MM.1S (cell line): ENCODE measurements at regions not wholly inside any gene's neighbourhood (a gene's known extent, or its start where the extent isn't known, plus 50 kb on each side); places are given as distances from the start of the nearest gene placed in this dataset.

Experiments
- DNase-seq: peaks from one replicate; pipeline ENCODE4 v3.0.0-alpha.2; 2015
- H2AFZ ChIP-seq: fragments of 300-600 bp; sonication (generic); 2 replicates; pipeline ENCODE4 v1.6.0; 2016; ENCODE audit warnings: antibody characterized with exemption, low read length
- H3F3A ChIP-seq: fragments of 300-600 bp; sonication (generic); 2 replicates; pipeline ENCODE4 v1.6.1; 2016; ENCODE audit warnings: mild to moderate bottlenecking, antibody characterized with exemption, low read length, moderate library complexity, mixed read lengths; ENCODE audit not compliant: insufficient read depth
- H3K27ac ChIP-seq: fragments of 300-600 bp; sonication (generic); 2 replicates; pipeline ENCODE4 v1.5.1; 2016; ENCODE audit warnings: mild to moderate bottlenecking, low read length
- H3K27me3 ChIP-seq: fragments of 300-600 bp; sonication (generic); replicated peaks from 2 replicates; pipeline ENCODE4 v1.6.0; 2016; ENCODE audit warnings: low read length; ENCODE audit not compliant: insufficient read depth
- H3K36me3 ChIP-seq: fragments of 300-600 bp; sonication (generic); replicated peaks from 2 replicates; pipeline ENCODE4 v1.6.1; 2016; ENCODE audit warnings: mild to moderate bottlenecking, low read length, mixed read lengths; ENCODE audit not compliant: insufficient read depth
- H3K4me1 ChIP-seq: fragments of 300-600 bp; sonication (generic); 2 replicates; pipeline ENCODE4 v1.6.1; 2016; ENCODE audit warnings: low read length, mixed read lengths
- H3K4me2 ChIP-seq: fragments of 300-600 bp; sonication (generic); 2 replicates; pipeline ENCODE4 v1.6.0; 2016; ENCODE audit warnings: low read depth, low read length
- H3K4me3 ChIP-seq: fragments of 300-600 bp; sonication (generic); 2 replicates; pipeline ENCODE4 v1.5.1; 2016; ENCODE audit warnings: low read length, mixed read lengths
- H3K79me2 ChIP-seq: fragments of 300-600 bp; sonication (generic); 2 replicates; pipeline ENCODE4 v1.6.1; 2016; ENCODE audit warnings: mixed run types, low read length, mixed read lengths
- H3K9ac ChIP-seq: fragments of 300-600 bp; sonication (generic); 2 replicates; pipeline ENCODE4 v1.6.1; 2016; ENCODE audit warnings: low read length, mixed read lengths
- H3K9me2 ChIP-seq: fragments of 300-600 bp; sonication (generic); replicated peaks from 2 replicates; pipeline ENCODE4 v1.6.1; 2016; ENCODE audit warnings: mild to moderate bottlenecking, low read length, mixed read lengths; ENCODE audit not compliant: insufficient read depth
- H3K9me3 ChIP-seq: fragments of 300-600 bp; sonication (generic); replicated peaks from 2 replicates; pipeline ENCODE4 v1.6.1; 2016; ENCODE audit warnings: mild to moderate bottlenecking, low read length, mixed read lengths; ENCODE audit not compliant: insufficient read depth
- H4K20me1 ChIP-seq: fragments of 300-600 bp; sonication (generic); 2 replicates; pipeline ENCODE4 v1.6.1; 2016; ENCODE audit warnings: mild to moderate bottlenecking, low read length, moderate library complexity, mixed read lengths; ENCODE audit not compliant: insufficient read depth
- EZH2 ChIP-seq: fragments of 300-600 bp; sonication (generic); optimal IDR thresholded peaks from 2 replicates; pipeline ENCODE3; 2017; ENCODE audit warnings: low read depth, mild to moderate bottlenecking, antibody characterized with exemption, low read length, mixed read lengths
- EZH2phosphoT487 ChIP-seq: fragments of 300-600 bp; sonication (generic); IDR thresholded peaks from 2 replicates; pipeline ENCODE4 v1.6.1; 2018; ENCODE audit warnings: antibody characterized with exemption, low read length
- TF ChIP-seq, protein P1 (sequence below): fragments of 300-600 bp; sonication (generic); IDR thresholded peaks from 2 replicates; pipeline ENCODE4 v1.5.1; 2016; ENCODE audit warnings: antibody characterized with exemption, low read length, mixed read lengths

DNA sequence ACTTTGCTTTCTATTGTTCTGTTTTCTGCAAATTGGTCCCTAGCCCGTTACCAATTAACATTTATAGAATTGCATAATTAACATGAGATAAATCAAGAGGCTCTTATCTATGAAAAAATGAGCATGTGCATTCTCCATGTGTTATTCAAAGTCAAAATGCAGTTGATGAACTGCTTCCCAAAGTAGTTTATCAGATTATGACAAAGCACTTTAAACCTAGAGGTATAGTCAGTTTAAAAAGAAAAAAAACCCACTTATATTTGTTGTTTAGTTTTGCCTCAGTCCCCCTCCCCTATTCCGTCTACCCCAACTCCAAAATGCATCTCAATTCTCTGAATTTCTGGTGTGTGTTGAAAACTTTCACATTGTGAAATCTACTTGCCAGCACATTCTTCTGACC lies 119.5 kb downstream of the ATXN3L start:
- no peak overlapping the region for H3K4me2 ChIP-seq
- no peak overlapping the region for H3K4me3 ChIP-seq
- H4K20me1 ChIP-seq = no peaks in the 10 kb centered on the region
- no peaks in the 10 kb centered on the region for H3K9me3 ChIP-seq
- no peak for TF ChIP-seq EZH2phosphoT487
- TF ChIP-seq, protein P1, sequence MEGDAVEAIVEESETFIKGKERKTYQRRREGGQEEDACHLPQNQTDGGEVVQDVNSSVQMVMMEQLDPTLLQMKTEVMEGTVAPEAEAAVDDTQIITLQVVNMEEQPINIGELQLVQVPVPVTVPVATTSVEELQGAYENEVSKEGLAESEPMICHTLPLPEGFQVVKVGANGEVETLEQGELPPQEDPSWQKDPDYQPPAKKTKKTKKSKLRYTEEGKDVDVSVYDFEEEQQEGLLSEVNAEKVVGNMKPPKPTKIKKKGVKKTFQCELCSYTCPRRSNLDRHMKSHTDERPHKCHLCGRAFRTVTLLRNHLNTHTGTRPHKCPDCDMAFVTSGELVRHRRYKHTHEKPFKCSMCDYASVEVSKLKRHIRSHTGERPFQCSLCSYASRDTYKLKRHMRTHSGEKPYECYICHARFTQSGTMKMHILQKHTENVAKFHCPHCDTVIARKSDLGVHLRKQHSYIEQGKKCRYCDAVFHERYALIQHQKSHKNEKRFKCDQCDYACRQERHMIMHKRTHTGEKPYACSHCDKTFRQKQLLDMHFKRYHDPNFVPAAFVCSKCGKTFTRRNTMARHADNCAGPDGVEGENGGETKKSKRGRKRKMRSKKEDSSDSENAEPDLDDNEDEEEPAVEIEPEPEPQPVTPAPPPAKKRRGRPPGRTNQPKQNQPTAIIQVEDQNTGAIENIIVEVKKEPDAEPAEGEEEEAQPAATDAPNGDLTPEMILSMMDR = no peak
- no peak for TF ChIP-seq EZH2
- H3K9ac ChIP-seq = no peak overlapping the region
- no peak overlapping the region for H2AFZ ChIP-seq
- H3K9me2 ChIP-seq = no peaks in the 10 kb centered on the region
- no peak overlapping the region for H3K27ac ChIP-seq
- H3K36me3 ChIP-seq = no peaks in the 10 kb centered on the region
- H3F3A ChIP-seq = no peaks in the 10 kb centered on the region
- no peaks in the 10 kb centered on the region for H3K79me2 ChIP-seq
- no peaks in the 10 kb centered on the region for H3K27me3 ChIP-seq
- DNase-seq = no peak
- no peaks in the 10 kb centered on the region for H3K4me1 ChIP-seq

DNA sequence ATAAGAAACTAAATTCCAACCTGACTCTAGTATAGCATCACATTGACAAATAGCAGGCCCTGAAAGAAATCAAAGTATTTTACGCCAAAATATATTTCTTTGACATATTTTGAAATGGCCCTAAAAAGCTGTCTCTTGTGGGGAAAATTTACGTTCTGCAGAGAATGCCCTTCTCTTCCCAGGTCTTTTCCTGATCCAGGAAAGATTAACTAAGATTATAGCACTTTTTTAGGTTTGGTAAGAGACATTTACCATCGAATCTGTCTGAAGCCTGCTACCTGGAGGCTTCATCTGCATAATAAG lies 121.1 kb downstream of the ATXN3L start:
- TF ChIP-seq EZH2phosphoT487 = no peak
- TF ChIP-seq, protein P1 = no peak
- no peak for TF ChIP-seq EZH2
- H3K4me2 ChIP-seq = no peak overlapping the region
- no peak overlapping the region for H3K27ac ChIP-seq
- no peak for DNase-seq
- no peaks in the 10 kb centered on the region for H3K27me3 ChIP-seq
- H3K9me3 ChIP-seq = no peaks in the 10 kb centered on the region
- H3F3A ChIP-seq = no peaks in the 10 kb centered on the region
- no peaks in the 10 kb centered on the region for H3K36me3 ChIP-seq
- no peak overlapping the region for H3K4me3 ChIP-seq
- H3K9ac ChIP-seq = no peak overlapping the region
- H2AFZ ChIP-seq = no peak overlapping the region
- H3K9me2 ChIP-seq = no peaks in the 10 kb centered on the region
- no peaks in the 10 kb centered on the region for H3K4me1 ChIP-seq
- no peaks in the 10 kb centered on the region for H3K79me2 ChIP-seq
- no peaks in the 10 kb centered on the region for H4K20me1 ChIP-seq

DNA sequence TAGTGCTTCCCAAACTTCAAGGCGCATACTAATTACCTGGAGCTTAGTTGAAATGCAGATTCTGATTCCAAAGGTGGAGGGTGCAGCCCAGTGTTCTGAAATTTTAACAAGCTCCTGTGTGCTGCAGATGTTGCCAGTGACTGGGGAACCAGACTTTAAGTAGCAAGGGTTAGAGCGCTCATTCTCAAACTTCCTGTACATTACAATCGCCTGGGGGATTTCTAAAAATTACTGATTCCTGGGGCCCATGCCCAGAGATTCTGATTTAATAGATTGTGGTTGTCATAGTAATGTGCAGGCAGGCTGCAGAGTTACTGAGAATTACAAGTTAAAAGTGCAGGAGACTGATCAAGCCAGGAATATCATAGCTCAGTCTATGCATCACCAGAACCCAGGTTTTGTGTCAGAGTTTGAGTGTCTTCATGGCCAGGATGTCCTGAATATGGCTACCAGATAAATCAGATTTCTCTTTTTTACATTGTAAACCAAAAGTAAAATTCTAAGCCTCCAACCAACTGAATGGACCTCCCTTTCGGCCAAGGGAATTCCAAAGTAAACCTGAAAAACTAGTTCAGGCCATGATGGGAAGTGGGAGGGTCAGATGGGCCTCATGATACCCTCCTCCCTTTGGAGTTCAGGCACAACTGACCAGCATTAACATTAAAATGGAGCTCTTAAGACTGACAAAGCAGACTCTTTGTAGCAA lies 121.6 kb downstream of the ATXN3L start:
- Histone ChIP-seq H3K4me3 (no peak overlapping the region), H3K79me2 (no peaks in the 10 kb centered on the region), H3K9me3 (no peaks in the 10 kb centered on the region), H3K4me2 (no peak overlapping the region), H3K9me2 (no peaks in the 10 kb centered on the region), H3K4me1 (no peaks in the 10 kb centered on the region), H3K36me3 (no peaks in the 10 kb centered on the region), H2AFZ (no peak overlapping the region), H3F3A (no peaks in the 10 kb centered on the region), H3K9ac (no peak overlapping the region), H3K27ac (no peak overlapping the region), H4K20me1 (no peaks in the 10 kb centered on the region), H3K27me3 (no peaks in the 10 kb centered on the region)
- TF ChIP-seq EZH2phosphoT487 (no peak), EZH2 (no peak)
- TF ChIP-seq, protein P1 = no peak
- DNase-seq = no peak
